WTC11 (cell line): ENCODE measurements at regions not wholly inside any gene's neighbourhood (a gene's known extent, or its start where the extent isn't known, plus 50 kb on each side); places are given as distances from the start of the nearest gene placed in this dataset.

Experiments used
- ATAC-seq: fragments of 200-7000 bp; cut with Tn5 transposase; 2 replicates; pipeline ENCODE4 v1.10.0; 2021; ENCODE audit warnings: mild to moderate bottlenecking, moderate library complexity
- CTCF ChIA-PET: fragments of 300-600 bp; sonication (Branson Sonifier 250); formaldehyde crosslinking; loops from one replicate; lab custom pipeline; 2021; ENCODE audit warnings: antibody characterized with exemption; lab: Charles Lee
- POLR2A ChIA-PET: fragments of 350-600 bp; sonication (Branson Sonifier 250); formaldehyde crosslinking; loops from one replicate; lab custom pipeline; 2021; ENCODE audit warnings: antibody characterized with exemption; lab: Charles Lee
- DNase-seq: peaks from one replicate; pipeline ENCODE4 v3.0.0; 2021; ENCODE audit warnings: low spot score
- H3K27ac Mint-ChIP-seq: 2 replicates; pipeline ENCODE4 v1.8.0; 2021; ENCODE audit warnings: mixed read lengths
- H3K27me3 Mint-ChIP-seq: 2 replicates; pipeline ENCODE4 v1.8.0; 2021; ENCODE audit warnings: low read depth, mild to moderate bottlenecking, moderate library complexity, mixed read lengths
- H3K36me3 Mint-ChIP-seq: 2 replicates; pipeline ENCODE4 v1.8.0; 2021; ENCODE audit warnings: mixed read lengths
- H3K4me1 Mint-ChIP-seq: 2 replicates; pipeline ENCODE4 v1.8.0; 2022; ENCODE audit warnings: mixed read lengths
- H3K4me3 Mint-ChIP-seq: 2 replicates; pipeline ENCODE4 v1.8.0; 2021; ENCODE audit warnings: mild to moderate bottlenecking, moderate library complexity, mixed read lengths
- H3K9me3 Mint-ChIP-seq: 2 replicates; pipeline ENCODE4 v1.8.0; 2021; ENCODE audit warnings: mixed read lengths
- ATF1 ChIP-seq: sonication (generic); formaldehyde crosslinking; IDR thresholded peaks from 2 replicates; pipeline ENCODE4 v1.8.1; 2023; ENCODE audit warnings: mild to moderate bottlenecking, moderate library complexity, missing genetic modification reagents
- CREM ChIP-seq: sonication (generic); formaldehyde crosslinking; IDR thresholded peaks from 2 replicates; pipeline ENCODE4 v1.8.1; 2022; ENCODE audit warnings: mild to moderate bottlenecking, missing genetic modification reagents, moderate library complexity
- FOXP1 ChIP-seq: sonication (generic); formaldehyde crosslinking; IDR thresholded peaks from 2 replicates; pipeline ENCODE4 v1.8.0; 2022; ENCODE audit warnings: missing genetic modification reagents, mild to moderate bottlenecking, moderate library complexity, borderline replicate concordance
- GABPB1 ChIP-seq: sonication (generic); formaldehyde crosslinking; IDR thresholded peaks from 2 replicates; pipeline ENCODE4 v1.8.1; 2023; ENCODE audit warnings: mild to moderate bottlenecking, missing genetic modification reagents
- JAZF1 ChIP-seq: fragments of 250-450 bp; sonication (Bioruptor Pico); IDR thresholded peaks from 2 replicates; pipeline ENCODE4 v1.9.0; 2021; ENCODE audit warnings: moderate library complexity, mild to moderate bottlenecking, inconsistent platforms
- NFATC4 ChIP-seq: fragments of 250-450 bp; sonication (Bioruptor Pico); IDR thresholded peaks from 2 replicates; pipeline ENCODE4 v1.9.0; 2021; ENCODE audit warnings: mild to moderate bottlenecking
- NR1H2 ChIP-seq: sonication (generic); formaldehyde crosslinking; IDR thresholded peaks from 2 replicates; pipeline ENCODE4 v1.9.0; 2021; ENCODE audit warnings: mild to moderate bottlenecking, moderate library complexity, missing genetic modification reagents
- RELA ChIP-seq: sonication (generic); formaldehyde crosslinking; IDR thresholded peaks from 2 replicates; pipeline ENCODE4 v1.8.1; 2022; ENCODE audit warnings: missing genetic modification reagents, mild to moderate bottlenecking, borderline replicate concordance
- SOX15 ChIP-seq: fragments of 250-450 bp; sonication (Bioruptor Pico); IDR thresholded peaks from 2 replicates; pipeline ENCODE4 v1.9.0; 2021; ENCODE audit warnings: mild to moderate bottlenecking
- ZBTB21 ChIP-seq: sonication (generic); formaldehyde crosslinking; IDR thresholded peaks from 2 replicates; pipeline ENCODE4 v1.8.1; 2023; ENCODE audit warnings: mild to moderate bottlenecking, missing genetic modification reagents, borderline replicate concordance
- ZNF232 ChIP-seq: sonication (generic); formaldehyde crosslinking; IDR thresholded peaks from 2 replicates; pipeline ENCODE4 v1.8.0; 2022; ENCODE audit warnings: mild to moderate bottlenecking, missing genetic modification reagents
- ZNF396 ChIP-seq: fragments of 250-450 bp; sonication (Bioruptor Pico); IDR thresholded peaks from 2 replicates; pipeline ENCODE4 v1.8.0; 2021; ENCODE audit warnings: mild to moderate bottlenecking, moderate library complexity, borderline replicate concordance
- TF ChIP-seq, protein P1 (sequence below): fragments of 250-450 bp; sonication (Bioruptor Pico); IDR thresholded peaks from 2 replicates; pipeline ENCODE4 v1.8.0; 2021; ENCODE audit warnings: mild to moderate bottlenecking
- TF ChIP-seq, protein P2 (sequence below): sonication (generic); formaldehyde crosslinking; IDR thresholded peaks from 2 replicates; pipeline ENCODE4 v1.8.1; 2023; ENCODE audit warnings: mild to moderate bottlenecking, missing genetic modification reagents
- TF ChIP-seq, protein P3 (sequence below): fragments of 250-450 bp; sonication (Bioruptor Pico); IDR thresholded peaks from 2 replicates; pipeline ENCODE4 v2.1.2; 2022; ENCODE audit warnings: mild to moderate bottlenecking, moderate library complexity
- TF ChIP-seq, protein P4 (sequence below): sonication (generic); formaldehyde crosslinking; IDR thresholded peaks from 2 replicates; pipeline ENCODE4 v1.8.1; 2023; ENCODE audit warnings: mild to moderate bottlenecking, moderate library complexity, missing genetic modification reagents
- TF ChIP-seq, protein P5 (sequence below): sonication (generic); formaldehyde crosslinking; IDR thresholded peaks from 2 replicates; pipeline ENCODE4 v1.8.0; 2023; ENCODE audit warnings: missing genetic modification reagents
- TF ChIP-seq, protein P6 (sequence below): sonication (generic); formaldehyde crosslinking; IDR thresholded peaks from 2 replicates; pipeline ENCODE4 v1.8.0; 2022; ENCODE audit warnings: mild to moderate bottlenecking, missing genetic modification reagents
- TF ChIP-seq, protein P7 (sequence below): fragments of 250-450 bp; sonication (Bioruptor Pico); conservative IDR thresholded peaks from 2 replicates; pipeline ENCODE4 v1.9.0; 2021; ENCODE audit warnings: mild to moderate bottlenecking
- TF ChIP-seq, protein P8 (sequence below): sonication (generic); formaldehyde crosslinking; IDR thresholded peaks from 2 replicates; pipeline ENCODE4 v1.8.1; 2022; ENCODE audit warnings: low read depth, mild to moderate bottlenecking, moderate library complexity, missing genetic modification reagents, borderline replicate concordance

DNA sequence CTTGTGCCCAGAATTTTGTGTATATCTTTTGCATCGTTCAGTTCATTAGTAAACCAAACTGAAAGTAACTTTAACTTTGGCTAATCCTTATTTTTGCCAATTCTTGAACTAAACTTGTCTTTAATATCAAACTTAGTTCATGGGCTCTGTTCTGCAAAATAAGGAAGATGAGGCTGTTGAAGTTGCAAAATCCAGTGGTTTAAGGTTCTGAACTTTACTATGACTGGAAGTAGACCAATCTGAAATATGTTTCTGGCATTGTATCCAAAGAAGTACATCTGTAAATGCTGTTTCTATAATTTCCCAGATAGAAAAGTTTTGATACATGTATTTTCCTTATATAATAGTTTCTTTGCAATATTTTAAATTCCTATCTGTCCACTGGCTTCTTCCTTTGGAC is 238.1 kb downstream of the CETN3 start:
- POLR2A ChIA-PET = no interaction called here
- TF ChIP-seq, protein P1, sequence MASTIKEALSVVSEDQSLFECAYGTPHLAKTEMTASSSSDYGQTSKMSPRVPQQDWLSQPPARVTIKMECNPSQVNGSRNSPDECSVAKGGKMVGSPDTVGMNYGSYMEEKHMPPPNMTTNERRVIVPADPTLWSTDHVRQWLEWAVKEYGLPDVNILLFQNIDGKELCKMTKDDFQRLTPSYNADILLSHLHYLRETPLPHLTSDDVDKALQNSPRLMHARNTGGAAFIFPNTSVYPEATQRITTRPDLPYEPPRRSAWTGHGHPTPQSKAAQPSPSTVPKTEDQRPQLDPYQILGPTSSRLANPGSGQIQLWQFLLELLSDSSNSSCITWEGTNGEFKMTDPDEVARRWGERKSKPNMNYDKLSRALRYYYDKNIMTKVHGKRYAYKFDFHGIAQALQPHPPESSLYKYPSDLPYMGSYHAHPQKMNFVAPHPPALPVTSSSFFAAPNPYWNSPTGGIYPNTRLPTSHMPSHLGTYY (CRISPR knock-in tag) = no peak
- TF ChIP-seq, protein P2, sequence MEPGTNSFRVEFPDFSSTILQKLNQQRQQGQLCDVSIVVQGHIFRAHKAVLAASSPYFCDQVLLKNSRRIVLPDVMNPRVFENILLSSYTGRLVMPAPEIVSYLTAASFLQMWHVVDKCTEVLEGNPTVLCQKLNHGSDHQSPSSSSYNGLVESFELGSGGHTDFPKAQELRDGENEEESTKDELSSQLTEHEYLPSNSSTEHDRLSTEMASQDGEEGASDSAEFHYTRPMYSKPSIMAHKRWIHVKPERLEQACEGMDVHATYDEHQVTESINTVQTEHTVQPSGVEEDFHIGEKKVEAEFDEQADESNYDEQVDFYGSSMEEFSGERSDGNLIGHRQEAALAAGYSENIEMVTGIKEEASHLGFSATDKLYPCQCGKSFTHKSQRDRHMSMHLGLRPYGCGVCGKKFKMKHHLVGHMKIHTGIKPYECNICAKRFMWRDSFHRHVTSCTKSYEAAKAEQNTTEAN (CRISPR knock-in tag) = no peak
- TF ChIP-seq NFATC4 (CRISPR knock-in tag) (no peak), ZBTB21 (CRISPR knock-in tag) (no peak), RELA (CRISPR knock-in tag) (no peak), ZNF396 (CRISPR knock-in tag) (no peak), FOXP1 (CRISPR knock-in tag) (no peak)
- TF ChIP-seq, protein P3, sequence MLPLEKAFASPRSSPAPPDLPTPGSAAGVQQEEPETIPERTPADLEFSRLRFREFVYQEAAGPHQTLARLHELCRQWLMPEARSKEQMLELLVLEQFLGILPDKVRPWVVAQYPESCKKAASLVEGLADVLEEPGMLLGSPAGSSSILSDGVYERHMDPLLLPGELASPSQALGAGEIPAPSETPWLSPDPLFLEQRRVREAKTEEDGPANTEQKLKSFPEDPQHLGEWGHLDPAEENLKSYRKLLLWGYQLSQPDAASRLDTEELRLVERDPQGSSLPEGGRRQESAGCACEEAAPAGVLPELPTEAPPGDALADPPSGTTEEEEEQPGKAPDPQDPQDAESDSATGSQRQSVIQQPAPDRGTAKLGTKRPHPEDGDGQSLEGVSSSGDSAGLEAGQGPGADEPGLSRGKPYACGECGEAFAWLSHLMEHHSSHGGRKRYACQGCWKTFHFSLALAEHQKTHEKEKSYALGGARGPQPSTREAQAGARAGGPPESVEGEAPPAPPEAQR (CRISPR knock-in tag) = no peak
- TF ChIP-seq, protein P4, sequence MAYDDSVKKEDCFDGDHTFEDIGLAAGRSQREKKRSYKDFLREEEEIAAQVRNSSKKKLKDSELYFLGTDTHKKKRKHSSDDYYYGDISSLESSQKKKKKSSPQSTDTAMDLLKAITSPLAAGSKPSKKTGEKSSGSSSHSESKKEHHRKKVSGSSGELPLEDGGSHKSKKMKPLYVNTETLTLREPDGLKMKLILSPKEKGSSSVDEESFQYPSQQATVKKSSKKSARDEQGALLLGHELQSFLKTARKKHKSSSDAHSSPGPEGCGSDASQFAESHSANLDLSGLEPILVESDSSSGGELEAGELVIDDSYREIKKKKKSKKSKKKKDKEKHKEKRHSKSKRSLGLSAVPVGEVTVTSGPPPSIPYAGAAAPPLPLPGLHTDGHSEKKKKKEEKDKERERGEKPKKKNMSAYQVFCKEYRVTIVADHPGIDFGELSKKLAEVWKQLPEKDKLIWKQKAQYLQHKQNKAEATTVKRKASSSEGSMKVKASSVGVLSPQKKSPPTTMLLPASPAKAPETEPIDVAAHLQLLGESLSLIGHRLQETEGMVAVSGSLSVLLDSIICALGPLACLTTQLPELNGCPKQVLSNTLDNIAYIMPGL (CRISPR knock-in tag) = no peak
- TF ChIP-seq, protein P5, sequence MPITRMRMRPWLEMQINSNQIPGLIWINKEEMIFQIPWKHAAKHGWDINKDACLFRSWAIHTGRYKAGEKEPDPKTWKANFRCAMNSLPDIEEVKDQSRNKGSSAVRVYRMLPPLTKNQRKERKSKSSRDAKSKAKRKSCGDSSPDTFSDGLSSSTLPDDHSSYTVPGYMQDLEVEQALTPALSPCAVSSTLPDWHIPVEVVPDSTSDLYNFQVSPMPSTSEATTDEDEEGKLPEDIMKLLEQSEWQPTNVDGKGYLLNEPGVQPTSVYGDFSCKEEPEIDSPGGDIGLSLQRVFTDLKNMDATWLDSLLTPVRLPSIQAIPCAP = no peak
- CTCF ChIA-PET = interaction anchor here (1.3 kb wide), 1 partner anchor 10 kb away, joined by 4 read pairs; no protein-coding TSS in a partner anchor
- Mint-ChIP-seq H3K4me3 (no peak overlapping the region), H3K36me3 (peaks cover 4% of the 10 kb centered on the region; the same call in 1 of the 2 replicates), H3K27ac (no peak overlapping the region), H3K4me1 (no peaks in the 10 kb centered on the region), H3K27me3 (no peaks in the 10 kb centered on the region; the same call in 1 of the 2 replicates), H3K9me3 (peaks cover 11% of the 10 kb centered on the region)
- no peak for DNase-seq
- ATAC-seq = no peak

DNA sequence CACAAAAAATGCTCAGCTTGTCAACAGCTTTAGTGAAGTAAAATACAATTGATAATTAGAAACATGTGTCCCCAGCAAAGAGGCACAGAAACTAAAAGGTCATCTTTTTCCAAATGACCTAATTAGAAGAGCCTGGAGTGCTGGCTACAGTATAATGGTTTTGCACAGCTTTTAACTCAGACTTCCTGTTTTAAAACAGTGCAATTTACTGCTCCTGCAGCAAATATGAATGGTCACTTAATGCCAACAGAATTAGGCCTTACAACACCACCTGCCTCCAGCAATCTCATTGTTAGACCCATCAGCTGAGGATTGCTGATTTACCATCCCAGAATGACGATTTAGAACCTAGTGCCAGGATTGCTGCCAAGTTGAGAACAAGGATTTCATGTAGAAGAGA is 239.3 kb downstream of the CETN3 start:
- Mint-ChIP-seq H3K9me3 (no peaks in the 10 kb centered on the region), H3K36me3 (no peaks in the 10 kb centered on the region), H3K4me3 (no peak overlapping the region), H3K27me3 (no peaks in the 10 kb centered on the region; the same call in 1 of the 2 replicates), H3K27ac (no peak overlapping the region), H3K4me1 (no peaks in the 10 kb centered on the region)
- POLR2A ChIA-PET = no interaction called here
- DNase-seq = no peak
- ATAC-seq = no peak
- CTCF ChIA-PET = interaction anchor here (1.0 to 1.3 kb wide), 2 partner anchors 9 to 95 kb away, joined by 3 to 4 read pairs; no protein-coding TSS in a partner anchor
- TF ChIP-seq, protein P6, sequence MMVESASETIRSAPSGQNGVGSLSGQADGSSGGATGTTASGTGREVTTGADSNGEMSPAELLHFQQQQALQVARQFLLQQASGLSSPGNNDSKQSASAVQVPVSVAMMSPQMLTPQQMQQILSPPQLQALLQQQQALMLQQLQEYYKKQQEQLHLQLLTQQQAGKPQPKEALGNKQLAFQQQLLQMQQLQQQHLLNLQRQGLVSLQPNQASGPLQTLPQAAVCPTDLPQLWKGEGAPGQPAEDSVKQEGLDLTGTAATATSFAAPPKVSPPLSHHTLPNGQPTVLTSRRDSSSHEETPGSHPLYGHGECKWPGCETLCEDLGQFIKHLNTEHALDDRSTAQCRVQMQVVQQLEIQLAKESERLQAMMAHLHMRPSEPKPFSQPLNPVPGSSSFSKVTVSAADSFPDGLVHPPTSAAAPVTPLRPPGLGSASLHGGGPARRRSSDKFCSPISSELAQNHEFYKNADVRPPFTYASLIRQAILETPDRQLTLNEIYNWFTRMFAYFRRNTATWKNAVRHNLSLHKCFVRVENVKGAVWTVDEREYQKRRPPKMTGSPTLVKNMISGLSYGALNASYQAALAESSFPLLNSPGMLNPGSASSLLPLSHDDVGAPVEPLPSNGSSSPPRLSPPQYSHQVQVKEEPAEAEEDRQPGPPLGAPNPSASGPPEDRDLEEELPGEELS (CRISPR knock-in tag) = no peak
- no peak for TF ChIP-seq ATF1 (CRISPR knock-in tag)
- TF ChIP-seq ZNF232 (CRISPR knock-in tag) = no peak
- TF ChIP-seq, protein P7, sequence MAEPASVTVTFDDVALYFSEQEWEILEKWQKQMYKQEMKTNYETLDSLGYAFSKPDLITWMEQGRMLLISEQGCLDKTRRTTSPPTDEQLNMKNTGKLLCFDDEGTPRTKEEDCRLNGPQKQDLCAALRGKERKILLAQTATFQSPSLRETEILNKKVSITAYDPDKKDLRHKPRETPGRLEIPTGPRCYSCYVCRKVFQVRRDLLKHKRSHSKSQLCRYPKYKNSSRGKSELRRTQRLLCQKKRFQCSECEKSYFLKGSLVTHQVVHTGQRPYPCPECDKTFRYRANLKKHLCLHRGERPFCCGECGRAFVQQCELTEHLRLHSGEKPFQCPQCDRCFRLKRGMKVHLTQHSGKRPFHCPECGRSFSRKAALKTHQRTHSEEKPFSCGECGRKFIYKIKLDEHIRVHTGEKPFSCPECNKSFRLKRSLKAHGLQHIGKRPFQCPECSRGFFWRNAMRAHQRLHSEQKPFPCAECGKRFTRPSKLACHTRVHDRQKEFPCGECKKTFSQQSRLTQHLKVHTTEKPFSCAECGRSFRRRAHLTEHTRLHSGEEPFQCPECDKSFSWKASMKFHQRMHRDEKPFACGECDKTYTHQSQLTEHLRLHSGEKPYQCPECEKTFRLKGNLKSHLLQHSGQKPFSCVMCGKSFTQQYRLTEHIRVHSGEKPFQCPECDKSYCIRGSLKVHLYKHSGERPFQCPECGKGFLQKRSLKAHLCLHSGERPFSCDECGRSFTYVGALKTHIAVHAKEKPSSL = no peak
- TF ChIP-seq JAZF1 (CRISPR knock-in tag) = no peak
- TF ChIP-seq, protein P8, sequence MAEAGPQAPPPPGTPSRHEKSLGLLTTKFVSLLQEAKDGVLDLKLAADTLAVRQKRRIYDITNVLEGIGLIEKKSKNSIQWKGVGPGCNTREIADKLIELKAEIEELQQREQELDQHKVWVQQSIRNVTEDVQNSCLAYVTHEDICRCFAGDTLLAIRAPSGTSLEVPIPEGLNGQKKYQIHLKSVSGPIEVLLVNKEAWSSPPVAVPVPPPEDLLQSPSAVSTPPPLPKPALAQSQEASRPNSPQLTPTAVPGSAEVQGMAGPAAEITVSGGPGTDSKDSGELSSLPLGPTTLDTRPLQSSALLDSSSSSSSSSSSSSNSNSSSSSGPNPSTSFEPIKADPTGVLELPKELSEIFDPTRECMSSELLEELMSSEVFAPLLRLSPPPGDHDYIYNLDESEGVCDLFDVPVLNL (CRISPR knock-in tag) = no peak
- no peak for TF ChIP-seq SOX15
- no peak for TF ChIP-seq NR1H2
- TF ChIP-seq ZBTB21 (CRISPR knock-in tag) = no peak
- TF ChIP-seq CREM = no peak
- TF ChIP-seq, protein P2 (CRISPR knock-in tag) = no peak
- no peak for TF ChIP-seq GABPB1 (CRISPR knock-in tag)
